ENCODE measurements at regions not wholly inside any gene's neighbourhood (a gene's known extent, or its start where the extent isn't known, plus 50 kb on each side); places are given as distances from the start of the nearest gene placed in this dataset.

DNA sequence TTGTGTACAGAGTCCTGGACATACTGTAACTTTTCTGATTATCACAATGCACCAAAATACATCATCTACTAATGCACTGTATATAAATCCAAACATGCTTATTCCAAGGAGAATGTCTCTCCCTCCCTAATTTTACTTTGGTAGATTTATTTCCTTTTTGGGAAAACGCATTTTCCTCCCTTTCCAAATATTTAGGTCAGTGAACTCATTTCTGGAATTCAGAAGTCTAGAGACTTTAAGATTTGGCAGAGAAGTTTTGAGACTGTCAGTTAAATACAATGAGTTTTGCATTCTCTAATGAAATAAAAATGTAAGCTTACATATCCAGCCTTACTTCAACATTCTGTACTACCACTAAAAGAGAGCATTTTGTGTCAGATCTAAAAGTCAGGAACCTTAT is 165.8 kb upstream of the EDNRB start:
- TF ChIP-seq, protein P1, sequence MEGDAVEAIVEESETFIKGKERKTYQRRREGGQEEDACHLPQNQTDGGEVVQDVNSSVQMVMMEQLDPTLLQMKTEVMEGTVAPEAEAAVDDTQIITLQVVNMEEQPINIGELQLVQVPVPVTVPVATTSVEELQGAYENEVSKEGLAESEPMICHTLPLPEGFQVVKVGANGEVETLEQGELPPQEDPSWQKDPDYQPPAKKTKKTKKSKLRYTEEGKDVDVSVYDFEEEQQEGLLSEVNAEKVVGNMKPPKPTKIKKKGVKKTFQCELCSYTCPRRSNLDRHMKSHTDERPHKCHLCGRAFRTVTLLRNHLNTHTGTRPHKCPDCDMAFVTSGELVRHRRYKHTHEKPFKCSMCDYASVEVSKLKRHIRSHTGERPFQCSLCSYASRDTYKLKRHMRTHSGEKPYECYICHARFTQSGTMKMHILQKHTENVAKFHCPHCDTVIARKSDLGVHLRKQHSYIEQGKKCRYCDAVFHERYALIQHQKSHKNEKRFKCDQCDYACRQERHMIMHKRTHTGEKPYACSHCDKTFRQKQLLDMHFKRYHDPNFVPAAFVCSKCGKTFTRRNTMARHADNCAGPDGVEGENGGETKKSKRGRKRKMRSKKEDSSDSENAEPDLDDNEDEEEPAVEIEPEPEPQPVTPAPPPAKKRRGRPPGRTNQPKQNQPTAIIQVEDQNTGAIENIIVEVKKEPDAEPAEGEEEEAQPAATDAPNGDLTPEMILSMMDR (IDR thresholded peaks at IDR 0.05 in 8 of 11, conservative IDR thresholded peaks at IDR 0.05 in 3 of 11) = no peak
- TF ChIP-seq POLR2A (IDR thresholded peaks at IDR 0.05) = no peak
